RWPE2 (cell line): ENCODE measurements at regions not wholly inside any gene's neighbourhood (a gene's known extent, or its start where the extent isn't known, plus 50 kb on each side); places are given as distances from the start of the nearest gene placed in this dataset.

Experiments used
- ATAC-seq: fragments of 200-7000 bp; cut with Tn5 transposase; 3 replicates; pipeline ENCODE4 v1.9.1; 2021; ENCODE audit warnings: low read depth
- DNase-seq: peaks from one replicate; pipeline ENCODE4 v3.0.0-alpha.2; 2020; ENCODE audit warnings: low spot score
- H3K27ac ChIP-seq: fragments of 450-650 bp; 2 replicates; pipeline ENCODE4 v1.5.1; 2017; ENCODE audit warnings: mild to moderate bottlenecking; ENCODE audit not compliant: poor library complexity, severe bottlenecking
- H3K27me3 ChIP-seq: fragments of 250-450 bp; sonication (Bioruptor Pico); 2 replicates; pipeline ENCODE4 v1.5.1; 2021; ENCODE audit warnings: mild to moderate bottlenecking, moderate library complexity; ENCODE audit not compliant: insufficient read depth, poor library complexity, severe bottlenecking
- H3K36me3 ChIP-seq: fragments of 250-450 bp; sonication (Bioruptor Pico); 2 replicates; pipeline ENCODE4 v1.5.1; 2020; ENCODE audit warnings: low read depth, mild to moderate bottlenecking, moderate library complexity
- H3K4me1 ChIP-seq: fragments of 250-450 bp; sonication (Bioruptor Pico); 2 replicates; pipeline ENCODE4 v1.5.1; 2021; ENCODE audit warnings: mild to moderate bottlenecking, moderate library complexity; ENCODE audit not compliant: insufficient read depth, poor library complexity, severe bottlenecking
- H3K4me3 ChIP-seq: fragments of 250-450 bp; sonication (Bioruptor Pico); 2 replicates; pipeline ENCODE4 v1.5.1; 2021; ENCODE audit warnings: mild to moderate bottlenecking, moderate library complexity; ENCODE audit not compliant: severe bottlenecking
- H3K9me3 ChIP-seq: fragments of 250-450 bp; sonication (Bioruptor Pico); 2 replicates; pipeline ENCODE4 v1.5.1; 2021; ENCODE audit warnings: mild to moderate bottlenecking, moderate library complexity; ENCODE audit not compliant: severe bottlenecking
- CTCF ChIP-seq: fragments of 450-650 bp; IDR thresholded peaks from one replicate; pipeline ENCODE4 v1.5.1; 2017; ENCODE audit warnings: mild to moderate bottlenecking, moderate library complexity; ENCODE audit not compliant: poor library complexity, severe bottlenecking

GRCh38 chr16:86948046-86948445 lies 369.1 kb downstream of the C16orf95 start:
- no peaks in the 10 kb centered on the region; the same call in 1 of the 2 replicates for H3K36me3 ChIP-seq
- H3K4me1 ChIP-seq, result peaks cover 39% of the 10 kb centered on the region
- no peaks in the 10 kb centered on the region for H3K27me3 ChIP-seq
- no peak overlapping the region for H3K4me3 ChIP-seq
- no peak for ATAC-seq
- H3K27ac ChIP-seq, result no peak overlapping the region
- H3K9me3 ChIP-seq, result no peaks in the 10 kb centered on the region
- DNase-seq, result no peak
- TF ChIP-seq CTCF, result no peak

DNA sequence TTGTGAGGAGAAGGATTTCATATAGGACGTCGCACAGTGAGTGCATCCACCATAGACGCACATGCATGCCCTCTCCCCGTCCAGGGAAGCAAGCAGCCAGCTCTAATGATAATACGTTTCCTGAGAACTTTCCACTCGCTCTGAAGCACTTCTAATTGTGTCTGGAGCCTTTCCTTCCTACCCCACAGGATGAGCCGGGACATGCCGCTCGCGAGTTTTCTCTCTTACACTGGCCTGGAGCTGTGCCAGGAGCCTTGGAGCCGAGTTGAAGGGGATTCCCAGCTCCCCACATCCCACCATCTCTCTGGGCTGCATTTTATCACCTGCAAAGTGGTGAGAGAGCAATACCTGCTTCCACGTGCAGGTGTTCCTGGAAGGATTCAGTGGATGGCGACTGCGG lies 368.1 kb downstream of the C16orf95 start:
- Histone ChIP-seq H3K27me3 (no peaks in the 10 kb centered on the region), H3K4me3 (no peak overlapping the region), H3K4me1 (peaks cover 41% of the 10 kb centered on the region), H3K9me3 (no peaks in the 10 kb centered on the region), H3K36me3 (no peaks in the 10 kb centered on the region; the same call in 1 of the 2 replicates), H3K27ac (peak overlapping the region; percentile 14)
- DNase-seq, result no peak
- no peak for ATAC-seq
- no peak for TF ChIP-seq CTCF

GRCh38 chr16:86949630-86950029 lies 367.6 kb downstream of the C16orf95 start:
- Histone ChIP-seq H3K36me3 (no peaks in the 10 kb centered on the region; the same call in 1 of the 2 replicates), H3K4me1 (peaks cover 41% of the 10 kb centered on the region), H3K4me3 (no peak overlapping the region), H3K27ac (peak overlapping the region; percentile 14), H3K9me3 (no peaks in the 10 kb centered on the region), H3K27me3 (no peaks in the 10 kb centered on the region)
- DNase-seq, result no peak
- no peak for ATAC-seq
- TF ChIP-seq CTCF, result no peak

GRCh38 chr16:86951041-86951822 lies 366.0 kb downstream of the C16orf95 start:
- Histone ChIP-seq H3K27ac (peak overlapping the region; percentile 94), H3K9me3 (no peaks in the 10 kb centered on the region), H3K27me3 (no peaks in the 10 kb centered on the region), H3K4me1 (peaks cover 38% of the 10 kb centered on the region), H3K4me3 (no peak overlapping the region), H3K36me3 (no peaks in the 10 kb centered on the region; the same call in 1 of the 2 replicates)
- TF ChIP-seq CTCF, result no peak
- ATAC-seq (no peak), DNase-seq (no peak)

DNA sequence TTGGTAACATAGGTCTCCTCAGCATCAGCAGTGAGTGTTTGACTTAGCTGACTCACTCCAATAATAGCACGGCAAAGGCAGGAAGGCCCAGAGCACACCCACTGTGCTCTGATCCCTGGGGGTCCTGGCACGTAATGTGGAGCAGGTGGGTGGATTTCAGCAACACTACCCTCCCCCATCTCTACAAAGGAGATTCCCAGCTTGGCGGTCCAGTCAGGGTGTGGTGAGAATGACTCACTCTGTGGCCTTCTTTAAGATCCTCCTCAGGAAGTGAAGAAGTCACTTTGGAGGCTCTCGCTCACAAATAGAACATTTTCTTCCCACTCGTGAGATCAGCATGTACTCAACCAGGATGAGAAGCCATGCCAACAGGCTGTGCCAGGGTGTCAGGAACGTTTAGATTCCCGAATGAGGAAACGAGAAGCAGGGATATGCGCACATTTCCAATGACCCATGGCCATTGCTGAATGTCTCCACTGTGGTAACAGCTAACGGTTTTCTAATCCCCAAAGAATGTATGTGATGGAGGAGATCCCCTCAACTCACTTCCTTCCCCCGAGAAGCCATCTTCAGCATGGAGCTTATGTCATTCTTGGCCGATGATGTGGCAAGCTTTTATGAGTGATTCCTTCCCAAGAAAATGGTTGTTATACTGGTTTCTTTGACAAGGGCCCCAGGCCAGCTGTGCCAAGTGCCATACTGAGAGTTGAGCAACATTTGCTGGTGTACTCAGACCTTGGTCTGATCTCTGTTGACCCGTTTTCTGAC lies 365.2 kb downstream of the C16orf95 start:
- peaks cover 30% of the 10 kb centered on the region for H3K4me1 ChIP-seq
- H3K27ac ChIP-seq, result peak overlapping the region; percentile 94
- H3K9me3 ChIP-seq, result no peaks in the 10 kb centered on the region
- no peaks in the 10 kb centered on the region for H3K27me3 ChIP-seq
- TF ChIP-seq CTCF, result no peak
- peak; percentile 85 for ATAC-seq
- H3K4me3 ChIP-seq, result no peak overlapping the region
- peak; percentile 88 for DNase-seq
- H3K36me3 ChIP-seq, result no peaks in the 10 kb centered on the region
